Middle frontal gyrus (tissue), 1 donor: ENCODE measurements at regions not wholly inside any gene's neighbourhood (a gene's known extent, or its start where the extent isn't known, plus 50 kb on each side); places are given as distances from the start of the nearest gene placed in this dataset.
"Not testable (repeated sequence)": the region's sequence is repeated elsewhere in the genome, so short reads cannot be mapped to it uniquely, and the experiment has no call there.

Experiments used
- DNase-seq: peaks from one replicate; pipeline ENCODE4 v3.0.0-alpha.2; 2015; ENCODE audit warnings: low spot score; ENCODE audit errors: extremely low spot score

DNA sequence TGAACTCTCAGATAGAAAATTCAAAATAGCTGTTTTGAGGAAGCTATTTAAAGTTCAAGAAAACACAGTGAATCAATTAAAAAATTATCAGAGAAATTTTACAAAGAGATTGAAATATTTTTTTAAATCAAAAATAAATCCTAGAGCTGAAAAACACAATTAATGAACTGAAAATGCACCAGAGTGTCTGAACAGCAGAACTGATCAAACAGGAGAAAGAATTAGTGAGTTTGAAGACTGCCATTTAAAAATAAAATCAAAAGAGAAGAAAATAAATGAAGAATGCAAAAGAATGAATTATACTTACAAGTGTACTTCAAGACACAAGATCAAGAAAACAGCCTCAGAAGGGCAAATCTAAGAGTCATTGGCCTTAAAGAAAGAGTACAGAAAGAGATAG, 1000.2 kb upstream of the ATXN8OS start:
- DNase-seq = no peak

DNA sequence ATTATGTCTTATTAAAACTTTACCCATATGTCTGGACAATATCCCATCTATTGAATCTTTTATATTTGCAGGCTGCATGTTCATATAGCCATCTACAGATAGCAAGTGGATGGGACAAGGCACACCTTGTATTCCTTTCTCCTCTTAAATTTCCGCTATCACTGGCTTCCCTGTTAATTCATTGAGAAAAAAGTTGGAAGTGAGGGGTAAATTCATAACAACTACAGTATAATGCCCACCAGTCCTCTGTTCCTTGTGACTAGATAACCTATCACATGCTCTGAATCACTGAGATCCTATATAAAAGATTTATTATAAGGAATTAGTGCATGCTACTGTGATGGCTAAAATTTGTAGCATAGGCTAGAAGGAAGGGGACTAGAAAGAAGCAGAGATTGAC, 1005.8 kb upstream of the ATXN8OS start:
- DNase-seq = no peak

DNA sequence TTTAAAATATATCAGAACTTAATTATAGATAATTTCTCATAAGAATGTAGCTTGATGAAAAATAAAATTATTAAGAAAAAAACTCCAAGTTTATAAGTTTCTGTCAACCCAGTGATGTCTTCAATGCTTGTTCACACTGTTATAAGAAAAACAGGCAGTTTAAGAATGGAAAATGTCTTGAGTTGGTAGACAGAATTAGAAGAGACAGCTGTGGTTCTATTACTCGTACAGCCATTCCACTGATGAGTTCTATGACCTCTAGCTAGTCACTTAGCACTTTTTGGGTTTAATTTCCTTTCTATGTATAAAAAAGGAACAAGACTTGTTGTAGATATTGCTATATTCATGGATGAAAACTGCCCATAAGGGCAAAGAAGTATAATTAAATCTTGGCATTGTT, 1013.1 kb upstream of the ATXN8OS start:
- no peak for DNase-seq

DNA sequence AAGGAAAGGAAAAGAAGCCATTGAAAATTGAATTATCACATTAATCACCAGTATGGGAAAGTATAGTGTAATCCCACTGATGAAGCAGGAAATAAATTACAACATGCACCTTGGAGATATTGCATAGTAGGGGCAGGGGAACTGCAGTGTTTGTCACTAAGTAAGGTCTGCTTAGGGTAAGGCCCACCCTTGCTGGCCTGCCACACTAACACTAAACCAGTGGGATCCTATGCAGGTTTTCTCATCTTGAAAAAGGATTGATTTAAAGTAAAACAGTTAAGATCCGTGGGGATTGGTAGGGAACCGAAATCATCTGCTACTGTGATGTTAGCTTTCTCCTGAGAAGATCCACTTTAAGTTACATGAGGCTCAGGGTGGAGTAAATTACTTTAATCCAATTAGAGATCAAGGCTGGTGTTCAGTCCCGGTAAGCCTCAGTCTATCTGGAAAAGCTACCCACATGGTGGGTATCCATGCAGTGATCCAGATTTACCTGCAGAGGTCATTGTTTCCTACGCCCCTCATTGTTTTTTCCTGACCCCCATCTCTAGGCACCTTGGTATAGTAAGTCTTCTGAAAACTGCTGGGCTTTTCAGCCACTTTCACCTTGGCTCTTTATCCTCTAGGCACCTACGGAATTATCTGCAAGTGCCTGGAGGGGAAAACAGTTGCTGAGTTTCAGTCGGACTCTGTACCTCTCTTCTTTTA, 1014.9 kb upstream of the ATXN8OS start:
- DNase-seq = no peak

DNA sequence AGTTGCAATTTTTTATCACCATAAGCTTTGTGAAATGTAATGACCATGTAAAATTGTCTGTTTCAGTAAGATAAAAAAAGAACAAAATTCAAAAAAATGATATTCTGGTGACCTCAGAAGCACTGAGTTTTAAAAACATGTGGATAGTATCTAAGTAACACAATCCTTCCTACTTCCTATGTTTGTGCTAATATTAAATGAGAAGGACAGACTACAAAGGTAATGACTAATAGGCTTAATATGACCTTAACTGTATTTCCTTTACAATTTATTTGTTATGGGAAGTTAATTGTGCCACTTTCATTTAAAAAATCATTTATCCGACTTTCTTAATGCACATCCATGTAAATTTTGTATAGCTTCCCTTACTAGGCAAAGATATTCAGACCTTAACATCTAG, 1030.4 kb upstream of the ATXN8OS start:
- no peak for DNase-seq

DNA sequence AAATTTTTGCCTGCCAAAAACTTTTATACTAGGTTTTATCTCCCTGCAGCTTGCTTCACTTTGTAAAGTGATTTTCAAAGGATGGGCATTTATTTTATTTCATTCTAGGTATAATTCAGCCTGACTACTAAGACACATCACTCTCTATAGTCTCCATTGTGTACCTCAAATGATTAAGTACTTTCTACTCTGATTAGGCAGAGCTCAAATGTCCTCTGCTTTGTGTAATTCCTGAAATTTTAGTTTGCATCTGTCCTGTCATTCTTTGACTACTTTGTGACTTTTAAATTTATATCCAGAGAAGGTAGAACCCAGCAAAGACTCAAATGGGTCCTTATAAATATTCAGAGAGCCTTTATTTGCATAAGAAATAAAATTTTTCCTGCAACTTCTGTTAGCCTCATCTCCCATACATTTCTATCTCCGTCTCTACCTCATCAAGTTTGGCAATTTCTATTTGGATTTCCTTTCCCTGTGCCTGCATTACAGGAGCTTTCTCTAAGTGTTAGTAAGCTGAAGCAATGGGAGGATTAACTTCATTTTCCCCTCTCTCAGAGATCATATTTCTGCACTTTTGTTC, 1038.0 kb upstream of the ATXN8OS start:
- no peak for DNase-seq

DNA sequence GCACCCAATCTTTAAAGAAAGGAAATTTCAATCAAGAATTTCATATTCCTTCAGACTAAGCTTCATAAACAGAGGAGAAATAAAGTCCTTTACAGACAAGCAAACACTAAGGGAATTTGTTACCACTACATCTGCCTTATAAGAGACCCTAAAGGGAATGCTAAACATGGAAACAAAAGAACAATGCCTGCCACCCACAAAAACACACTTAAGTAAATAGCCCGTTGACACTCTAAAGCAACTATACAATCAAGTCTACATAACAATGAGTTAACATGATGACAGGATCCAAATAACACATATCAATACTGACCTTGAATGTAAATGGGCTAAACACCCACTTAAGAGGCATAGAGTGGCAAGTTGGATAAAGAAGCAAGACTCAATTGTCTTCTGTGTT, 1056.9 kb upstream of the ATXN8OS start:
- DNase-seq = no peak

DNA sequence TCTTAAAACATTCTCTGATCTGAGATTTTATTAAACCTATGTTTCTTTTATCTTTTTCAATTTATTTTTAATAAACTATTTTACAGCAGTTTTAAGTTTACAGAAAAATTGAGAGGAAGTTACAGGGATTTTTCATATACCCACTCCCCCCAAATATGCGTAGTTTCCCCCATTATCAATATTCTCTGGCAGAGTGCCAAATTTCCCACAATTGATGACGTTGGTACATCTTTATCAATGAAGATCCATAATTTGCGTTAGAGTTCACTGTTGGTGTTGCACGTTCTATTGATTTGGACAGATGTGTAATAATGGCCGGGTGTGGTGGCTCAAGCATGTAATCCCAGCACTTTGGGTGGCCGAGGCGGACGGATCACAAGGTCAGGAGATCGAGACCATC, 1063.0 kb upstream of the ATXN8OS start:
- no peak for DNase-seq

DNA sequence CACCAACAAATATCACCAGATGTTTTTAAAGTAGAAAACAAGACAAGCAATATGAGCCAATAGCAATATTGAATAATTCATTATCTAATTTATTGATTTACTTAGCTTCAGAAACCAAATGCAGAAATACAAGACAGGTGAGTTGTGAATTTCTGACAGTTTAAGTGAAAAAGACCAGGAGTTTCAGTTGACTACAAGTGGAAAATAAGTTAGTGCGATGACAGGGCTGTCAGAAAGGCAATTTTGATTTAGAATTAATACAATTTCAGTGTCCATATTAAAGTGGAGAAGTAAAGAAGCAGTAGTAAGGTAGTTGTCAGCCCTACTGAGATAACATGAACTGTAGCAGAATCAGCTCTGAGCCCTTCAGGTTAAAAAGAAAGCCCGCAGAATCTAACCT, 1066.7 kb upstream of the ATXN8OS start:
- no peak for DNase-seq

DNA sequence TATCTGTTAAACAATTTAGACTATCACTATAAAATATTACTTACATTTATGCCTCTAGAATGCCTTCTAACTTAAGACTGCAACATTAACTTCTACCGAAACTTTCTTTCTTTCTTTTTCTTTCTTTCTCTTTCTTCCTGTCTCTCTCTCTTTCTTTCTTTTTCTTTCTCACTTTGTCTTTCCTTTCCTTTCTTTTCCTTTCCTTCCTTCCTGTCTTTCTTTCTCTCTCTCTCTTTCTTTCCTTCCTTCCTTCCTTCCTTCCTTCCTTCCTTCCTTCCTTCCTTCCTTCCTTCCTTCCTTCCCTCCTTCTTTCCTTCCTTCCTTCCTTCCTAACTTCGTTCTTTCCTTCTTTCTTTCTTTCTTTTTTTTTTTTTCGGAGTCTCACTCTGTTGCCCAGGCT, 1071.9 kb upstream of the ATXN8OS start:
- DNase-seq = no peak

DNA sequence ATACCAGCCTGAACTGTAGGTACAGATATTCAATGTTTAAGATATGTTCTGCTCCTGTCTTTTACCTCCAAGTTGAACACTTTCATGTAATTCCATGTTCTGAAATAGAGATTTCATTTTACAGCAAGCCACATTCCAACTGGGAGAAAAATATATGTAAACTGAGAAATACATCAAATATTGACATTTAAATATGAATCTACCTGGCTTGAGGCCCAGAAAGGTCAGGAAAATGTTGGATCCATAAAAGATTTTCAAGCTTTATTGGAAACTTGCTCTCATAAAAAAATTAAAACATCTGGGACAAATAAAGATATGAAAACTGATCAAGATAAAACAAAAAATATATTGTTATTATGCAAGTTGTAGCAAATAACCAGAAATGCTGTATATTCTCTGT, 1078.7 kb upstream of the ATXN8OS start:
- no peak for DNase-seq

DNA sequence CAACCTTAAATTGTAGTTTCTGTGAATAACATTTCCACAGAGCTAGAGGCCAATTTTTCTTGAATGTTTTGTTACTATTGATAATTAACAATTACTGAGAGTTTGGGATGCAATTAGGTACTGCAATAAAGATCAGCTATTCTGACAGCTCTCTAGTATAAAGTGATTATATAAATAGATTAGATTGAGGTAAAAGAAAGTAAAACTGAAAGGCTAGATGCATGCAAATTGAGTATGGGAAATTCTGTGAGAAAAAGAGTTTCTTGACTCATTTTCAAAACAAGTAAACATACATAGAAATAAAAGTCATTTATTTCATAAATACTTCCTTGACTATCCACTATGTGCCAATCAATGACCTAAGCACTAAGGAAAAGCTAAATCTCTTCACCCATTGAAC, 1087.5 kb upstream of the ATXN8OS start:
- DNase-seq = no peak

DNA sequence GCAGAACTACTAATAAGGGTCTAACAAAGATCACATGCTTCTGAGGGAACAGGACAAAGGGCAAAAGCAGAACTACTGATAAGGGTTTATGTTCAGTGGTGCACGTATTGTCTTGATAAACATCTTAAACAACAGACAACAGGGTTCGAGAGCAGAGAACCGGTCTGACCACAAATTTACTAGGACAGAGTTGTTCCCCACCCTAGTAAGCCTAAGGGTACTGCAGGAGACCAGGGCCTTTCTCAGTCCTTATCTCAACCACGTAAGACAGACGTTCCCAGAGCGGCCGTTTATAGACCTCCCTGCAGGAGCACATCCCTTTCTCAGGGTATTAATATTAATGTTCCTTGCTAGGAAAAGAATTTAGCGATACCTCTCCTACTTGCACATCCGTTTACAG, 1089.5 kb upstream of the ATXN8OS start:
- not testable (repeated sequence) for DNase-seq

DNA sequence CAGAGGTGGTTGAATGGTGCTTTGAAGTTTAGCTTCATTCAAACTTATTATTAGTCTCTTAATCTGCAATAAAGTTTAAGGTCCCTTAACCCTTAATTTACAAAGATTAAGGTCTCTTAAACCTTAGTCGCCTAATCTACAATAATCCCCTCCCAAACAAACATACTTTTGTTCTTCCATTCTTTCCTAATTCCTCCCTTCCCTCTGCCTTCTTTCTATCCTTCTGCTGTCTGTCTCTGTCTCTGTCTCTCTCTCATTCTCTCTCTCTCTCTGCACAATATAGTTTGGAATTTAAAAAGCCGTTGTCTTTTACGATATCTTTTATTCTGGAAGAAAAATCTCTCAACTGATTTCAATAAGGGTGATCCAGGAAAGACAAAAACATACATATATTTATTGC, 1096.8 kb upstream of the ATXN8OS start:
- DNase-seq = no peak

DNA sequence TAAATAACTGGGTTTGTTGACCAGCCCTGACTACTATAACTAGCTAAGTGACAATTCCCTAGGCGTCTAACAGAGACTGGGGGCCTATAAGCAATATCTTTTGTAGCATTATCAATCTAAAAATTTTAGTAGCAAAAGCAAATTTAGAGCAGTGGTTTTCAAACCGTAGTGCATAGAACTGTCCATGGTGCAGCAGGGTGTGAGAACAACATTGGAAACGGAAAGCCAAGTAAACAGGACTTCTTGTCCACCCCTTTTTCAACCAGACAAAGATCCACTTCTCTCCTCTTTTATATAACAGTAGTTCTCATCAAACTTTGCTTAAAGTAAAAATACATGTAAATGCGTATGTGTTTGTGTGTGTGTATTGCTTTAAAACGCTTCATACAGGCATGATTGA, 1099.1 kb upstream of the ATXN8OS start:
- no peak for DNase-seq

DNA sequence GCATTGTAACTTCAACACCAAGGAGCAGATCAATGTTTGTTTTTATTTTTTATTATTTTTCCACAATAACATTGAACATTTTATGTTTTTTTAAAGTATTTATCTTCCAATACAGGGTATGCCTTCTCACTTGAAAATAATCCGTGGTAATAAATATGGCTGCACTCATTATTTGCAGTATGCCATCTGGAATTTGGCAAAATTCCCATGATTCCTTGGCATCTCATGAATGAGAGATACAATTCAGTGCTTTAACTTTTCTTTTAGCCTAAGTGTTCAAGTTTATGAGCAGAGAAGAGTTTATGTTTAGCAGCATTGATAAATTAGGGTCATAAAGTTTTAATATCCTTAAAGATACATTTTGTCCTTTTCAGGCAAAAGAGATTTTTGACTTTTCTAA, 1109.6 kb upstream of the ATXN8OS start:
- no peak for DNase-seq

DNA sequence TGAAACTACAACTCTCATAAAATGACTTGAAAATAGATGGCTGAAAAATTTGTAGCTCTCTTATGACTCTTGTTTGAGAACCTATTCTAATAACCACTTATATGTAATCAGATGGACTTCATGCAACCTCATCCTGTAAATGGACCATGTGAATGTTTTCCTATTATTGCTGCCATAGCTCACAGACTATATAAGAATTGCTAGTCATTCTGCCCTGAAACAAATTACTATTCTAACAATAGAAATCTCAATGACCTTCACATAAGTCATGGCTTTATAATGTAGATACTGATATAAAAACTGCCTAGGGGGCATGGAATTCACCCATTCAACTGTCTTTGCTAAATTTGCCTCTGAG, 1111.0 kb upstream of the ATXN8OS start:
- DNase-seq = no peak

DNA sequence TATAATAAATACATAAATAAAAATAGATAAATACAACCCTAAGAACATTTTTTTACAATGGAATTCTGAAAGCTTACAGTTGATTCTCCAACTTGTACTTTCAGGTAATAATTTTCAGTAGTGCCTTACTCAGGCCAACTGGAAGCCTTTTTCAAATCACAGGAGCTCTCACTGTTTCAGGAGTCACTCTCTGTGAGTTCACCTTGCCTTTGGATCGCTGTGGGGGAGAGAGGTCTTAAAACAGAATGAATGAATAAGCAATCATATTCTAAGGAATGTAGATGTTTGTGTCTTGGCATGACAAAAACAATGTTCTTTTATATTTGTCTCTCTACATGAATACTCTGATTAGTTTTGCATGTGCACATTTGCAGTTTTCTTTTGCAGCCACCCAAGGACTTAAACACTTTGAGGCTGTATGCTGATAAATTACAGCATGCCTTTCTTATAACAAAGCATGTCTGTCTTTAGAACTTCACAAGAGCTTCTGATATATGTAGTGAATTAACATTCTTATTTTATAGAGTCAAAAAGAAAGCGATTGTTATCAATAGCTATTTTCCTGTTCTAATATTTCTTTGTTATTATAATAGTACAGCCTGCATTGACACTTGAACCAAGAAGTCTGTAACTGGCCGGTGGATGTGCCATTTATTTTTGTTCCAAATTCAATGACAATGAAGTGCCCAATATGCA, 1111.5 kb upstream of the ATXN8OS start:
- no peak for DNase-seq

DNA sequence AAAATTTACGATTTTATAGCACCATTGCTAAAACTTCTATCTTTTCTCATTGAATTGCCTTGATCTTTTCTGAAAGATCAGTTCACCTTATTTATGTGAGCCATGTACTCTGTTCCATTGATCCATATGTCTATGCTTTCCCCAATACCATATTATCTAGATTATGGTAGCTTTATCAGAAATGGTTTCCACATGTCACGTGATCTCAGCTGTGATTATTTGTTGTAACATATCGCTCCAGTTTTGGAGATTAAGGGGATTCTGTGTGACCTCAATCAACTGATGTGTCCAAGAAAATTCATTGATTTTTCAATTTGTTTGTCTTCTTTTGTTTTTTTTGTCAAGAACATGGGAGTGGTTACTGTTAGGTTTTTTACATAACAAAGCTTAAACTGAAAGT, 1114.5 kb upstream of the ATXN8OS start:
- no peak for DNase-seq

DNA sequence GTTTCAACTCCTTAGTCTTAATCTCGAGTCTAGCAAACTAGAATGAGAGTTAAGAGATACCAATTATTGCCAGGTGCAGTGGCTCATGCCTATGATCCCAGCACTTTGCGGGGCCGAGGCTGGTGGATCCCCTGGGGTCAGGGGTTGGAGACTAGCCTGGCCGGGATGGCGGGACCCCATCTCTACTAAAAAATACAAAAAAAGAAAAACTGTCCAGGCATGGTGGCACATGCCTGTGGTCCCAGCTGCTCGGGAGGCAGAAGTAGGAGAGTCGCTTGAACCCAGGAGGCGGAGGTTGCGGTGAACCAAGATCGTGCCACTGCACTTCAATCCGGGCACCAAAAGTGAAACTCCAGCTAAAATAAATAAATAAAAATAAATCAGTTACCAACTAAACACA, 1119.5 kb upstream of the ATXN8OS start:
- DNase-seq = no peak

DNA sequence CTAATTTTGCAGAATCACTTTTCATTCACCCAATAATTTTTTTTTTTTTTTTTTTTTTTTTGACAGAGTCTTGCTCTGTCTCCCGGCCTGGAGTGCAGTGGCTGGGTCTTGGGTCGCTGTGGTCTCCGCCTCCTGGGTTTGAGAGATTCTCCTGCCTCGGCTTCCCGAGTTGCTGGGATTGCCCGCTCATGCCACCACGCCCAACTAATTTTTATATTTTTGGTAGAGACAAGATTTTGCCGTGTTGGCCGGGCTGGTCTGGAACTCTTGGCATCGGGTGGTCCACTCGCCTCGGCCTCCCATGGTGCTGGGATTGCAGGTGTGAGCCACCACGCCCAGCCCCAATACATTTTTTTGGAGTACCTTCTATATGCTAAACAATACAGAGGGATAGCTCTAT, 1120.0 kb upstream of the ATXN8OS start:
- no peak for DNase-seq

DNA sequence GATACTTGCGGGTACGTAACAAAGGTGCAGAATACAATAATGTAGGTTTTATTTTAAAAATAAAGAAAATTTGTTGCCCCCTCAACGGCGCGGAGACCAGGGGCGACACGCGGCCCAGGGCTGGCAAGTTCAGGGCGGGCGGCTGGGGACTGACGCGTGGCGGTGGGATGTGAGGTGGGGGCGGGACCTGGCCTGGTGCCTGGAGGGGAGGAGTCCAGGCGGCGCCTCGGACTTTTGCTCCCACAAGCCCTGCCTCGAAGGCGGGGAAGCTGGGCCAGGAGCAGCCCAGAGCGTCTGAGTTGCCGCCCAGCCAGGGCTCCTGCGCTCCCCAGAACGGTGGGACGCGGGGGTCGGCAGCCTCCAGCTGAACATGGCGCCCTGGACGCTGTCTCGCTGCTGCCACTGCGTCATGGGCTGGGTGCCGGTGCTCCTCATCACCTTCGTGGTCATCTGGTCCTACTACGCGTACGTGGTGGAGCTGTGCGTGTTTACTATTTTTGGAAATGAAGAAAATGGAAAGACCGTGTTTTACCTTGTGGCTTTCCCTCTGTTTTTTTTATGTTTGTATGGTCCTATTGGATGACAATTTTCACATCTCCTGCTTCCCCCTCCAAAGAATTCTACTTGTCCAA, 1122.8 kb upstream of the ATXN8OS start:
- DNase-seq = no peak
